Fibroblast of gingiva (primary cell): ENCODE measurements at regions not wholly inside any gene's neighbourhood (a gene's known extent, or its start where the extent isn't known, plus 50 kb on each side); places are given as distances from the start of the nearest gene placed in this dataset.
A peak's percentile ranks its signal among the peaks of the same experiment; 100 is the strongest.

Experiments
- DNase-seq: peaks from one replicate; pipeline ENCODE4 v3.0.0-alpha.2; 2011; ENCODE audit warnings: low read depth

GRCh38 chr3:28646435-28646834 is 297.8 kb upstream of the AZI2 start:
- no peak for DNase-seq

- DNase-seq = no peak
Measured at GRCh38 chr3:28649266-28649665, 300.6 kb upstream of the AZI2 start.

- DNase-seq = peak; percentile 60
Measured at GRCh38 chr3:28651159-28651558, 302.5 kb upstream of the AZI2 start.

GRCh38 chr3:28664123-28664522 is 315.5 kb upstream of the AZI2 start:
- DNase-seq = no peak

- peak; percentile 42 for DNase-seq
Measured at GRCh38 chr3:28667646-28668621, 319.3 kb upstream of the AZI2 start.

- DNase-seq = no peak
Measured at GRCh38 chr3:28669870-28670269, 321.2 kb upstream of the AZI2 start.

- no peak for DNase-seq
Measured at GRCh38 chr3:28672406-28672805, 323.8 kb upstream of the AZI2 start.

GRCh38 chr3:28673446-28673845 is 324.8 kb upstream of the AZI2 start:
- no peak for DNase-seq

GRCh38 chr3:28674212-28674611 is 325.6 kb upstream of the AZI2 start:
- DNase-seq = no peak

GRCh38 chr3:28677581-28677980 is 329.0 kb upstream of the AZI2 start:
- no peak for DNase-seq

GRCh38 chr3:28678086-28678485 is 329.5 kb upstream of the AZI2 start:
- DNase-seq = peak; percentile 3

GRCh38 chr3:28680050-28680449 is 331.4 kb upstream of the AZI2 start:
- no peak for DNase-seq

GRCh38 chr3:28682121-28682520 is 333.5 kb upstream of the AZI2 start:
- peak; percentile 24 for DNase-seq

GRCh38 chr3:28690176-28690575 is 341.6 kb upstream of the AZI2 start:
- no peak for DNase-seq

GRCh38 chr3:28698706-28699105 is 350.1 kb upstream of the AZI2 start:
- DNase-seq = no peak

- DNase-seq = no peak
Measured at GRCh38 chr3:28699283-28699682, 350.7 kb upstream of the AZI2 start.

GRCh38 chr3:28700728-28701127 is 352.1 kb upstream of the AZI2 start:
- DNase-seq = no peak

GRCh38 chr3:28703843-28704242 is 355.2 kb upstream of the AZI2 start:
- DNase-seq = no peak

- no peak for DNase-seq
Measured at GRCh38 chr3:28711293-28711692, 362.7 kb upstream of the AZI2 start.

GRCh38 chr3:28716939-28717338 is 368.3 kb upstream of the AZI2 start:
- no peak for DNase-seq

GRCh38 chr3:28718074-28718849 is 369.6 kb upstream of the AZI2 start:
- no peak for DNase-seq

- DNase-seq = no peak
Measured at GRCh38 chr3:28726840-28727239, 378.2 kb upstream of the AZI2 start.

GRCh38 chr3:28727307-28727706 is 378.7 kb upstream of the AZI2 start:
- DNase-seq = no peak
